D341Med (cell line): ENCODE measurements at regions not wholly inside any gene's neighbourhood (a gene's known extent, or its start where the extent isn't known, plus 50 kb on each side); places are given as distances from the start of the nearest gene placed in this dataset.
A peak's percentile ranks its signal among the peaks of the same experiment; 100 is the strongest.

Source experiments
- DNase-seq: peaks from one replicate; pipeline ENCODE4 v3.0.0; 2012; ENCODE audit warnings: low spot score

- DNase-seq = no peak
Observed at GRCh38 chr7:67764289-67764688, 767.7 kb downstream of the TYW1 start.

GRCh38 chr7:67765481-67766175 is 769.0 kb downstream of the TYW1 start:
- DNase-seq = no peak

- no peak for DNase-seq
Observed at GRCh38 chr7:67766906-67767410, 770.3 kb downstream of the TYW1 start.

GRCh38 chr7:67771846-67772605 is 775.4 kb downstream of the TYW1 start:
- DNase-seq = no peak

- DNase-seq = no peak
Observed at GRCh38 chr7:67773081-67773480, 776.4 kb downstream of the TYW1 start.

GRCh38 chr7:67777119-67777518 is 780.5 kb downstream of the TYW1 start:
- DNase-seq = no peak

GRCh38 chr7:67781841-67782240 is 785.2 kb downstream of the TYW1 start:
- DNase-seq = no peak

GRCh38 chr7:67786021-67786420 is 789.4 kb downstream of the TYW1 start:
- DNase-seq = no peak

- peak; percentile 79 for DNase-seq
Observed at GRCh38 chr7:67788669-67789068, 792.0 kb downstream of the TYW1 start.

GRCh38 chr7:67791918-67792317 is 795.3 kb downstream of the TYW1 start:
- DNase-seq = no peak

GRCh38 chr7:67794544-67794943 is 797.9 kb downstream of the TYW1 start:
- no peak for DNase-seq

- DNase-seq = no peak
Observed at GRCh38 chr7:67803789-67804188, 807.2 kb downstream of the TYW1 start.

GRCh38 chr7:67805921-67806471 is 809.4 kb downstream of the TYW1 start:
- no peak for DNase-seq

GRCh38 chr7:67807826-67808225 is 811.2 kb downstream of the TYW1 start:
- DNase-seq = no peak

- DNase-seq = no peak
Observed at GRCh38 chr7:67809586-67809985, 813.0 kb downstream of the TYW1 start.

- no peak for DNase-seq
Observed at GRCh38 chr7:67813621-67814292, 817.1 kb downstream of the TYW1 start.

GRCh38 chr7:67817481-67817880 is 820.8 kb downstream of the TYW1 start:
- no peak for DNase-seq

GRCh38 chr7:67821116-67821515 is 824.5 kb downstream of the TYW1 start:
- DNase-seq = no peak

GRCh38 chr7:67823345-67823744 is 826.7 kb downstream of the TYW1 start:
- DNase-seq = no peak

- no peak for DNase-seq
Observed at GRCh38 chr7:67825356-67825755, 828.7 kb downstream of the TYW1 start.

GRCh38 chr7:67841896-67842295 is 845.3 kb downstream of the TYW1 start:
- no peak for DNase-seq

- DNase-seq = no peak
Observed at GRCh38 chr7:67842571-67842970, 845.9 kb downstream of the TYW1 start.
